HG03575 (cell line): ENCODE measurements at regions not wholly inside any gene's neighbourhood (a gene's known extent, or its start where the extent isn't known, plus 50 kb on each side); places are given as distances from the start of the nearest gene placed in this dataset.

Source experiments
- ATAC-seq: cut with Tn5 transposase; IDR thresholded peaks from one replicate; pipeline ENCODE4 v1.9.1; 2021; ENCODE audit not compliant: unreplicated experiment, insufficient number of reproducible peaks, low FRiP score; ENCODE audit errors: extremely low read depth

DNA sequence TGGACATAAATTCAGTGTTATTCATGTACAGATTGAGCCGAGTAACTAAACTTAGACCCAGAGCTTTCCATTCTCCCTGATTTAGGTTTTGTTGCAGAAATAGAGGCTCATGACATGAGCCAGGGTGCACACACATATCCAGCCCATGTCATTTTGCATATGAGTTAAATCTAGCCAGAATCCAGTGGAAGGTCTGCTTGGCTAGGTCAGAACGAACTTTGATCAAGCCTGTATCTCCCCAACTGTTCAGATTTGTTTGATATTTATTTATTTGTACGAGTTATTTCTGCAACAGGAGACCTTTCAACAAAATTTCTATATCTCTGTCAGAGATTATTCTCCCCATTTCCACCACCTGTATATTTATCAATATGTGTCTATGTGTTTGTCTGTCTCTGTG is 247.5 kb upstream of the THBS1 start:
- no peak for ATAC-seq

DNA sequence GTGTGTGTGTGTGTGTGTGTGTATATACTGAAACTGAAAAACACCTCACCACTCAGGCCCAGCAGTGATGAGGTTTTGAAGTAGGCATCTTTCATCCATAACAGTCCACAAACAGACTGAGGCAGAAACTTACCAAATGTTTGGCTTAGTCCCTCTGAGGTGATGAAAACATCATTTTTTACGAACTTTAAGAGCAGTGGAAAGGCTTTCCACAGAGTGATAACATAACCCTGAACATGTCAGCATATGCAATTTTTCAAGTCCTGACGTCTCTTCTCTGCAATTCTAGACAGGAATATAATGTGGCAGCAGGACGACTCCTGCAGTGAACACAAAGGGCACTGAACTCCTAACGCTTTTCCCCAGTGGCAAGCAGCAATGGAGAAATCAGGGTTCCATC is 247.0 kb upstream of the THBS1 start:
- ATAC-seq, result no peak

DNA sequence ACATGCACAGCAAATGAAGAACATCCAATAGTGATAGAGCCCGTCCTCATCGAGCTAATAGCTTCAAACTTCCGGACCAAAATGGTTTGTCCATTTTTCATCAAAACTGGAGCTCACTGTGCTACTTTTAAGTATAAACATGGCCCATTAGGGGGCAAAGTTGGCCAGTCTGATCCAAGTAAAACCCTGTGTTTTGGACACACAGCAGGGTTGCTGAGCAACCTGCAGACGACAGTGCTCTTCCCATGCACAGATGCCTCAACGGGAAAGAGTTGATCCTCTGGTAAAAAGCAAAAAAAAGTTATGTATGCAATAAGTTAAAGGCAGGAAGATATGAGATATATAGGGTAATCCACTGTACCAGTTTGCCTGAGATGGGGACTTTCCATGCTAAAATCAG is 244.0 kb upstream of the THBS1 start:
- no peak for ATAC-seq

DNA sequence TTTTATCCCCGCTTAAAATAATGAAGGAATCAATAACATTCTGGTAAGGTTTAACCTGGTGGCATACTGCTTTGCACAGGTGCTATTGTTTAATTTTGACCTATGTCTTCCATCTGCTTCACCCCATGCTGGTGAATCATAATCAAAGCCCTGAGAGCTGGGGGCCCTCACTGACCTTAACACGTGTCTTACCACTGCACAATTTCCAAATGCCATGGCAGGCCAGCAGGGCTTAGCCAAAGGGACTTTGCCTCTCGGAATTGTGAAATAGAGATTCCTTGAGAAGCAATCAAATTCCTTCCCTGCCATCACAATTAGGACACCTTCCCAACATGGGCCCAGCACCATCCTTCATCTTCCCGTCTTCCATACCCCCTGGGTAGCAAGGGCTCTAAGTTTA is 242.6 kb upstream of the THBS1 start:
- no peak for ATAC-seq

DNA sequence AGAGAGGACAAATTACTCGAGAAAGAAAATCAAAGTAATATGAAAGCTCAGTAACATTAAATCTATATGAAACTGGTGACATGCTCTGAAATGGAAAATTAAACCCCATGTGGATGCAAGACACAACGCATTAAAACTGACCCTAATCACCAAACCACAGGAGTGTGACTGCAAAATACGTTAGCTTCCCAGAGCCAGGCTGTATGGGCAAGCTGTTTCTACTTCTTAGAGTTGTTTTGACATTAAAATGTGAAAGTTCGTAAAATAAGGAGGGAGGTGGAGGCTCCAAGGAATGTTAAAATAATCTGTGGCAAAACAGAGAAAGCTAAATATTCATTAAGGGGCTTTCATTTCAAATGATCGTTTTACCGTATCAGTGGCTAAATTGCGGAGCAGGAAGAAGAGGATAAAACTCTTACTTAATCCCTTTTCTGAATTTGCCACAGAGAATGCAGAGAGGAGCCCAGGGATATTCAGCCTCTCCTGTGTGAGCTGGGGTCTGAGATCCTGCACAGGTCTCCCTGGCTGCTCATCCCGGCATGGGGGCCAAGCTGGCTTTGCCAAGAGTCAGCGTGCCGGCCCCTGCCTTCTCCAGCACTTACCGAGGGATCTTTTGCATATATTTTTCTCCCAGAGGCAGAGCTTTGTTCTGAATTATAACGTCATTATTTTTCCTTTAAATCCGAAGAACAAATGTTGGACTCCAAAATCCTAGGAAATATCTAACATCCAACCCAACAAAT is 239.8 kb upstream of the THBS1 start:
- no peak for ATAC-seq

DNA sequence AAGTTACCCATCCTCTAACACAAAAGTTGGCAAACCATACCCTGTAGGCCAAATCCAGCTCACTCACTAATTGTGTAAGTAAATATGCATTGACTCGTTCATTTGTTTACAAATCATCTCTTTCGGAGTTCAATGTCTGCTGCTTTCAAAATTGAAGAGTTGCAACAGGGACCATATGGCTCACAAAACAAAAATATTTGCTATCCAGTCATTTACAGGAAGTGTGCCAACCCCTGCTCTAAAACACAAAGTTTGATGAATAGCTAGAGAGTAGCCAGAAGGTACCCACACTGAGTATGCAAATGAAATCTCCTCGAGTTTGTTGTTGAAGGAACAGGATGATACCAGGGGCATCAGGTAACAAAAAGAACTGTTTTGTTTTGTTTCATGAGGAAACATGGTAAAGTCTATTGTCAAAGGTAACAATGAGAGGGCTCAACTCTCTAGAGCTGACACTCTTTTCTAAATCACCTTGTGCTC is 236.2 kb upstream of the THBS1 start:
- ATAC-seq, result no peak

DNA sequence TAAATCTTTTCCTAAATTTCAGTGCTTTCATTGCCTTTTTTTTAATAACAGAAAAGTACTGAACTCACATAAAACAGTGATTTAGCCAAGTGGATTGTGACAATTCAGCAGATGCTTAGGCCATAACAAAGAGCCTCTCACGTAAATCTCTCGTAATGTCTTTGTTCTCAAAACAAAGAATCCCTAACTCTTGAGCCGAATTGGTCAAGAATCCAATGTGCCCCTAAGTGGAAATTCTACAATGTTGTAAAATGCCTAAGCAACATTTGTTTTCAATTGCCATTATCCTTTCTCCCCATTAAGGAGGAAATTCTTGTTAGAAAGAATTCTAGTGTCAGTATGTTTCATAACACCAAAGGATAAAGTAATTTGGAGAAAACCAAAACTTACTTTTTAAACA is 235.7 kb upstream of the THBS1 start:
- ATAC-seq, result no peak

DNA sequence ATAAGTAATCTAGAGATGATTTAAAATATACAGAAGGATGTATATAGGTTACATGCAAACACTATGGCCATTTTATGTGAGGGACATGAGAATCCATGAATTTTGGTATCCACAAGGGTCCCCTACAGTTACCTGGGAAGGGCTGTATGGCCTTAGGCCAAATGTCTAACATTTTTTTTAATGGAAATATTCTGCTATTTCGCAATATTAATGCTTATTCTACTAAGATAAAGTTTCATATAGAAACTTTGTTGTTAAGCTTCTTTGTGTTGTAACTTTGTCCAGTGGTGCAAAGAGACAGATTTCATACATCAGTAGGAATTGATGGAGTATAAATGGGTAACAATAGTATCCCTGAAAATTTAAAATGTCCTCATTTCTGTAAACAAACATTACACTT is 233.4 kb upstream of the THBS1 start:
- no peak for ATAC-seq

DNA sequence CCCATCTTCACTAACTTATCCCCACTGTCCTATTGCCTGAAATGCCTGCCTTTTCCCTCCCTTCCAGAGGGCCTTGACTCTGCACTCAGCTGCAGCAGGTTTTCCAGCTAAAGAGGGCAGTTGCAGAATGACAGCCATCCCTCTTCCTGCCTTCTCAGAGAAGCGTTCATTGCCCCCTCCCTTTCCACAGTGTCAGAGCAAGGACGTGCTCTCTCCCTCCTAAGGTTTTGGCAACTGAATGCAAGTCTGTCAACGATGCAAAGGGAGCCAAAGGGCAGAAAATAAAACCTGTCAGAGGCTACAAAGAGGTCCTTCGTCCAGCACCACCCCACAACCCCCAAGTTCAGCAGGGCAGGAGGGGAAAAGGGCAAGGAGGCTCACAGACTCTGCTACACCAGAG is 230.1 kb upstream of the THBS1 start:
- ATAC-seq, result no peak

DNA sequence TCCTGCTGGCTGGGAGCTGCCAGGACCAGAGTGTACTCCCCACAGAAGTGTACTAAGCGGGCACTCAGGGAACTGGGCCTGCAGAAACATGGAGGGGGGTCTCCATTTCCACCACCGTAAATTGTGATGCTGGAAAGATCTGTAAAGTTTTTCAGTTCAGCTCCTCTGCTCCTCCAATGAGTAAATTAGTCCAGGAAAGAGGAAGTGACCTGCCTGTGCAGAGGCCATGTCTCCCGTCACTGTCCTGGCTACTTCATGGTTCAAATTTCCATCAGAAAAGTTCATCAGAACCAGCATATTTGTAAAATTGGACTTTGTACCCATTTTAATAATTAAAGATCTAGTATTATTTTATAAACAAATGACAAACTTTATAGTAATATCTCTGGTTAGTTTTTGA is 226.7 kb upstream of the THBS1 start:
- ATAC-seq, result no peak

DNA sequence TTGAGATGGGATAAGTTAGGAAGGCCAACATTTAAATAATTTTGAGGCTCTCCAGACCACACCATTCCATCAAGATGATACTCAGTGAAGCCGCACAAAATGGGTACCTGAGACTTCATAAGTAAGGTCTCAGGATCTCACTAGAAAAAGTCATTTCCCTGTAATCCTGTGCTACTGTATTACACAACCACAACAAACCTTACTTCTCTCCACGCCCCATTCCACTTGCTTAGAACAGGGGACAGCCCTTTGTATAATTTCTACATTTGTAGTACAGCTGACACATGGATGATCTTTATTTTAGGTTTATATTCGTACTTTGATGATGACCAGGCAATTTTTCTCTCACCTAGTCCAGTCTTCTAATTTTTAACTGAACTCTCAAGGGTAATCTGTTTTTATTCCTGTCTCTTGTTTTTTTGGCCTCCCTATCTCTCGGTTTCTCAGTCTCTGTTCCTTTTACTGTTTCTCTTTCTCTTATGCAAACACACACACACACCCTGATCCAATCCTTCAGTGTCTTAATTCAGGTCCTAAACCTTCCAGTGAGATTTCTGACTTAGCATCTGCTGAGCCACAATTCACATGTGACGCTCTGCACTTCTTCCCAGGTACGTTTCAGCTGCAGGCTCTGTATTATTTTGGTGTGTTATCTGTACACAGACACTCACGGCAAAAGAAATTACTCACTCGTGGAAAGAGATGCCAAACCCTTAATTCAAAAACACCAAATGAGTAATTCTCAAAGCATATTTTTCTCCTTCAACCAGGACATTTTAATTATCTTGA is 223.2 kb upstream of the THBS1 start:
- no peak for ATAC-seq

DNA sequence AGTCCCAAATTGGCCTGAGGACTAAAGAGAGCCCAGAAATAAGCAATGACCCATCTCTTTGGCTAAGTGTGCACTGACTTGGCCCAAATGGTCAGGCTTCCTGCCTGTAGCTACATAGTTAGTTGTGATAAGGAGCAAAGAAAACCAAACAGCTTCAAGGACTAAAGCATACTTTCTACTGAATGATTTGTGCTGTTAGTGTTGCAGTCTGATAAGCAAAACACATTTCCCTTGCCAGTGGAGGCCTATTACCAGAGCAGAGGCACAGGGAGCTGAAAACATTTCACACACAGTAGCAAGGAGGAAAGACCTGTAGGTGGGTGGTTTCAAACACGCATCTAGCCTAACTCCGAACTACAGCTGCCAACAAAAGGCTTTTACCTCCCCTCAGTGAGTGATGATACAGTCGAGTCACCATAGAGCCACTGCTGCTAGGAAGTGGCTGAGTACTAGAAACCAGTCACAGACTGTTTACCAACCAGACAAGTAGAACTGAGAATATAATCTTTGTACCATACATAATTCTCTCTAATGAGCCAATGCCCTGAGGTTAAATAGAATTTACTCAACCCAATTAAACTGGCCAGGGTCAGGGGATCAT is 222.3 kb upstream of the THBS1 start:
- ATAC-seq, result no peak

DNA sequence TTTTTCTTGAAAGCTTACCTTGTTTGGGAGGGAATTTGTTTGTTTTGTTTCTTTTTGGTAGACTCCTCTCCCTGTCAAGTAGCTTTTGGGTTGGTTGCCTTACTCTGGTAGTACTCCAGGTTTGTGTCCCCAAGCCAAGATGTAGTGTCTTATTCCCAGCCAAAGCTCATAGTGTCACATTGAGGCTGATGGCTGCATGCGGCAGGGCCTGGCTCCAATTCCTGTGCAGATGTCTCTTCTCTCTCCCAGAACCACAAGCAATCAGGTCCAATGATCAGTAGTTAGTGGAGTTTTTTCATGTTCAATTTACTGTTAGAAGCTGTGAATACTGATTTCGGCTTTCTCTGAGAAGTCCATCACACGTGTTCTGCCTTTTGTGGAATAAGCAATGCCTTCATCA is 221.1 kb upstream of the THBS1 start:
- ATAC-seq, result no peak

DNA sequence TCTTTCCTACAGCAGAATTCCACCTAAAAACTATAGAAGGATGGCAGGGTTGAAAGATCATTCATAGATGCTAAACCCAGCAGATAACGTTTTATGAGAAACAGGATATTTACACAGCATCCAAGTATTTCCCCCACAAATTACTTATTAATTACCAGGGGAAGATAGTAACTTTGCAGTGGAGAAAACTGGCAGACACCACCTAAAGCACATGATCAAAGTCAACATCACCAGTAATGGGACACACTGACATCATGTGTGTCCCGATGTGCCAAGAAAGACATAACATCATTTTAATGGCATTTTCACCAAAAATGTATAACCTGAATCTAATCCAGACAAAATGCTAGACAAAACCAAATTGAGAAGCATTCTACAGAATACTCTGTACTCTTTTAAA is 220.4 kb upstream of the THBS1 start:
- ATAC-seq, result no peak

DNA sequence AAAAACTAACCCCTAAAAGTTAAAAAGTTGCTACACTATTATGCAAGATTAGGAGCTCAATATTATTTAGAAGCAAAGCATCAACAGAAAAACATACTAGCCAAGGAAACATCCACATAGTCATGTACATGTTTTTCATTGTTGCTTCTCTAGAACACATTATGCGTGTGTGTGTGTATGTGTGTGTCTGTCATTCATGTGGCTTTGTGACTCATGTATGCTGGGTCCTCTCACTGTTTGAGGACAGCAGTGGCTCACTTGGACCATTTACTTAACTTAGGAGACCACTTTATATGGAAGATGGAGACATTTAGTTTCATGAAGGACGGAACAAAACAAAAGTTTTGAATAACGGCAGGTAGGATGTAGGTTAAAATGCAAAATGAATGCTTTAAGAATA is 219.4 kb upstream of the THBS1 start:
- ATAC-seq, result no peak

DNA sequence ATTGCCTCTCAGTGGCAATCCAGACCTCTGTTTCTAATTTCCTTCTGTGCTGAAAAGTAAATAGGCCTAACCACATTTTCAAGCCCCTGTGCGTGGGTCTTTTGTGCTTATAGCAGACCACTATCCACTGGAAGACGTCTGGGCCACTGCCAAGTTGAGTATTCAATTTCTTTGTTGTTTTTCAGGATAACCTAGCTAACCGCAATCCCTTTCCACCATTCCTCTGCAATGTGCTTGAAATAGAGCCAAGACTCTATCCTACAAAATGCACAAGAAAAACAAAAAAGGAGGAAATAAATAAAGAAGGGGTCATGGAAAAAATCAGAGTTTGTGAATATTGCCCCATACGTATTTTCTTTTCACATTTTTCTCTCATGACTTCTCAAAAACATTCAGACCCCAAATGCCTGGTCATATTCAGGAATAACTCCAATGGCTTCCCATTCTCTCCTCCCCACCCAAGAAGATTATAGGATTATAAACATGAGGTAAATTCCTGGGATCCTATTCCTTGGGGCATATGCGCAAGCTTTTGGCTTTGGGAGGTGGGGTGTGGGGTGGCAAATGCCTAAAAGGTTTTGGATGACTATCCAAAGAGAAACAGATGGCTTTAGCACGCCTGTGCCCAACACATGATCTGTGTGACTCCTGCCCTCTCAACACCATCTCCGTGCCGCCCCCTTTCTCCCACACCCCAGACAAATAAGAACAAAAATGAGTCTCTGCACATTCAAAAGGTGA is 217.9 kb upstream of the THBS1 start:
- no peak for ATAC-seq

DNA sequence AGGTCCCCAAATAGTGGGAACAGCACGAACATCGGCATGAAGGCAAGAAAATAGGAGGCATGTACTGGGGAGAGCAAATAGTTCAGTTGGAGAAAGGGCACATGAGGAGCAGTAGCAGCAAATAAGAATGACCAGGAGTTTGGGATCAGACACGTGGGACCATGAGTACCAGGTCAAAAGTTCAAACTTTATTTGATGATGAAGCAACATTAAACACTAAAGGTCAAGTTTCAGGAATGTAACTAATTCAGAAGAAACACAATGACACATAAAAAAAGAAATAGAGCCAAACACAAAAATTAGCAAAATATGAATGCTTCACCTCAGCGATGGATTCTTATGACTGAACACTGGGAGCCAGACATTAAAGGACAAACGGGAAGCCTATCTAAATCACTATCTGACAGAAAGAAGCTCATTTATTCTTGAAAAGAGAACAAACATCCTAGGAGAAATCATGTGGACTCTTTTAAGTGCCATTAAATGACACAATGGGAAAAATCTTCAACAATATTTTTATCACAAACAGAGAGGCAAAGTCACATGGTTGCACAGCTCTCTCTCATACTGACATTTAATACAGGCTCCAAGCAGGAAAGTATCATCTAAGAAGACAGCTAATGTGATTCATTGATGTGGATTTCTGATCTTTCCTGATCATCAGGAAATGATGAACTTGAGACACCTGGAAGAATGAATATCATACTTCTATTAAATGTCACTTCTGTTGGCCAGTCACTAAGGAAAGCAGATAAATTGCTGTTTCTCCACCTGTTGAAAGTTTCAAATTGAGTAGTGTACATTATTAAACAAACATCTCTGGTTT is 216.9 kb upstream of the THBS1 start:
- no peak for ATAC-seq

DNA sequence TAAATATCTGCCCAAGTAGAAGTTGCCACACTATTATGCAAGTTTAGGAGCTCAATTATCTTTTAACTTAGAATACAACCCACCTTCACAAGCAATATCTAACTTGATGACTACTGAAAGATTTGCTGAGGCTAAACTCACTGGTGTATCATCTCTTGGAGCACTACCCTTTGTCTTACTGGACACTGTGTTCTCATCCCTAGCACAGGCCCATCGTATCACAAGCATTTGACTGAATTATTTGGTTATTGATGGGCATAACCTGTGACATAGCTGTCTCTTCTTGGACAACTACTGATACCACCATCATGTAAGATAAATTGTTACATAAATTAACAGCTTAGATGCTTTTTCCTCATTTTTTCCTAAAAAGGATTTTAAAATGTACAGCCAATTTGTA is 216.2 kb upstream of the THBS1 start:
- ATAC-seq, result no peak

DNA sequence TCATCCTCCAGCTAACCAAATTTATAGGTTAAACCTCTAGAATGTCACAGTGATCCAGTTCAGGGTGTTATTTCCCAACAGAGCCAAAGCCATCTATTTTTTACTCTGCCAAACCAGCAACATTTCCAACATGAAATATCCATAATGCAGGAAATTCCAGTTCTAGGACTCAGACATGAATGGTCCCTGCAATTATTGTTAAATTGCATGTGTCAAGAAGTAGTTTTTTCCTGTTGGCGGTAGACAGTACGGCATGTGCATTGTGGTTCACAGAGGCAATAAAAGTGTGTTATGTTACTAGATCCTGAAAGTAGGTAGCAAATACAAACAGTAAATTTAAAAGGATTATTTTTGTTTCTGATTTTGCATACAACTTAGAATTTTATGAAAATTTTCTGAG is 215.7 kb upstream of the THBS1 start:
- no peak for ATAC-seq
